GM12875 (cell line): ENCODE measurements at regions not wholly inside any gene's neighbourhood (a gene's known extent, or its start where the extent isn't known, plus 50 kb on each side); places are given as distances from the start of the nearest gene placed in this dataset.

Experiments used
- H3K4me3 ChIP-seq: one replicate; pipeline ENCODE4 v1.5.1; 2011; ENCODE audit warnings: low read depth, low read length, control low read depth
- CTCF ChIP-seq: IDR thresholded peaks from 2 replicates; pipeline ENCODE4 v1.5.1; 2011; ENCODE audit warnings: low read depth, mild to moderate bottlenecking, control low read depth, inconsistent platforms, low read length, moderate library complexity, borderline replicate concordance; ENCODE audit not compliant: insufficient read depth

GRCh38 chr11:128303383-128303782, 284.0 kb downstream of the ETS1 start:
- no peak for TF ChIP-seq CTCF
- no peak overlapping the region for H3K4me3 ChIP-seq

- no peak overlapping the region for H3K4me3 ChIP-seq
- 0 out of 2 replicates have a peak, but pooled peaks have one; percentile 9 for TF ChIP-seq CTCF
Measured at GRCh38 chr11:128302425-128303186, 284.8 kb downstream of the ETS1 start.

- no peak overlapping the region for H3K4me3 ChIP-seq
Measured at GRCh38 chr11:128301756-128302155, 285.6 kb downstream of the ETS1 start.

GRCh38 chr11:128300785-128301184, 286.6 kb downstream of the ETS1 start:
- no peak for TF ChIP-seq CTCF
- H3K4me3 ChIP-seq = no peak overlapping the region

More at GRCh38 chr11:128301756-128302155, 285.6 kb downstream of the ETS1 start:
- no peak for TF ChIP-seq CTCF

GRCh38 chr11:128299132-128299726, 288.1 kb downstream of the ETS1 start:
- H3K4me3 ChIP-seq = no peak overlapping the region
- no peak for TF ChIP-seq CTCF

GRCh38 chr11:128298271-128298670, 289.1 kb downstream of the ETS1 start:
- no peak overlapping the region for H3K4me3 ChIP-seq
- TF ChIP-seq CTCF = no peak

- H3K4me3 ChIP-seq = no peak overlapping the region
- TF ChIP-seq CTCF = no peak
Measured at GRCh38 chr11:128297805-128298204, 289.6 kb downstream of the ETS1 start.
